ENCODE measurements at regions not wholly inside any gene's neighbourhood (a gene's known extent, or its start where the extent isn't known, plus 50 kb on each side); places are given as distances from the start of the nearest gene placed in this dataset.

GRCh38 chr17:54277868-54278267, 455.1 kb downstream of the KIF2B start:
- intact Hi-C loops (cut with DNase I), result no loop called here
- ATAC-seq, result no peak
- TF ChIP-seq POLR2A (IDR thresholded peaks at IDR 0.05) (no peak), CTCF (IDR thresholded peaks at IDR 0.05) (no peak)

GRCh38 chr17:54280741-54281140, 458.0 kb downstream of the KIF2B start:
- H3K4me3 ChIP-seq, result no peak overlapping the region
- peaks cover 0 to 1% (median 0%) of the 10 kb centered on the region in 12 donors for H3K9me3 ChIP-seq
- no peaks in the 10 kb centered on the region for H3K27me3 ChIP-seq
- intact Hi-C loops (cut with DNase I), result no loop called here
- no peak overlapping the region for H3K27ac ChIP-seq
- ATAC-seq (no peak), DNase-seq (no peak)
- no peaks in the 10 kb centered on the region for H3K4me1 ChIP-seq
- TF ChIP-seq CTCF (IDR thresholded peaks at IDR 0.05) (no peak), POLR2A (IDR thresholded peaks at IDR 0.05) (no peak)
- H3K36me3 ChIP-seq, result no peaks in the 10 kb centered on the region
- WGBS, 4 donors, result 59 to 65% (median 62%) methylated on average over 3 of the region's 3 CpGs

More at GRCh38 chr17:54277868-54278267, 455.1 kb downstream of the KIF2B start:
- no peaks in the 10 kb centered on the region for H3K27me3 ChIP-seq
- no peak overlapping the region for H3K27ac ChIP-seq
- H3K4me1 ChIP-seq, result no peaks in the 10 kb centered on the region
- H3K36me3 ChIP-seq, result no peaks in the 10 kb centered on the region
- DNase-seq, result no peak
- no peak overlapping the region for H3K4me3 ChIP-seq
- no peaks in the 10 kb centered on the region for H3K9me3 ChIP-seq

GRCh38 chr17:54282886-54283285, 460.2 kb downstream of the KIF2B start:
- H3K36me3 ChIP-seq, result no peaks in the 10 kb centered on the region
- WGBS, 4 donors, result 47 to 69% (median 60%) methylated on average over 2 of the region's 2 CpGs
- no peak overlapping the region for H3K27ac ChIP-seq
- H3K9me3 ChIP-seq, result peaks cover 0 to 22% (median 0%) of the 10 kb centered on the region in 12 donors
- no peak for ATAC-seq
- no peaks in the 10 kb centered on the region for H3K4me1 ChIP-seq
- no peak overlapping the region for H3K4me3 ChIP-seq
- intact Hi-C loops (cut with DNase I), result no loop called here
- no peaks in the 10 kb centered on the region for H3K27me3 ChIP-seq
- DNase-seq, result no peak
- TF ChIP-seq POLR2A (IDR thresholded peaks at IDR 0.05), result no peak
- TF ChIP-seq CTCF (IDR thresholded peaks at IDR 0.05), result no peak

GRCh38 chr17:54307351-54307750, 484.6 kb downstream of the KIF2B start:
- intact Hi-C loops (cut with DNase I), result no loop called here
- Histone ChIP-seq H3K36me3 (no peaks in the 10 kb centered on the region), H3K27ac (no peak overlapping the region), H3K4me1 (no peaks in the 10 kb centered on the region), H3K9me3 (no peaks in the 10 kb centered on the region), H3K4me3 (no peak overlapping the region), H3K27me3 (no peaks in the 10 kb centered on the region)
- no peak for DNase-seq
- 62 to 69% (median 67%) methylated on average over 5 of the region's 5 CpGs for WGBS, 4 donors
- no peak for ATAC-seq
- TF ChIP-seq CTCF (IDR thresholded peaks at IDR 0.05), result no peak
- no peak for TF ChIP-seq POLR2A (IDR thresholded peaks at IDR 0.05)

Data from heart left ventricle (tissue), 16 donors.